ENCODE measurements at regions not wholly inside any gene's neighbourhood (a gene's known extent, or its start where the extent isn't known, plus 50 kb on each side); places are given as distances from the start of the nearest gene placed in this dataset.

GRCh38 chr20:4550740-4551139 lies 135.5 kb upstream of the PRNP start:
- Histone ChIP-seq H3K9me3 (ENCODE audit: control insufficient read depth, insufficient read depth, low read depth, low read length) (no peaks in the 10 kb centered on the region), H3K27ac (ENCODE audit: insufficient read depth, low read length) (no peak overlapping the region), H2AFZ (ENCODE audit: low read length) (no peak overlapping the region), H3K9ac (ENCODE audit: insufficient read depth, low read length) (no peak overlapping the region), H3K36me3 (ENCODE audit: control insufficient read depth, insufficient read depth, low read length) (no peaks in the 10 kb centered on the region), H3K4me2 (ENCODE audit: extremely low read depth, insufficient read depth, low read length) (no peak overlapping the region), H3K79me2 (ENCODE audit: control insufficient read depth, insufficient read depth, low read length) (no peaks in the 10 kb centered on the region), H3K4me1 (ENCODE audit: control insufficient read depth, extremely low read depth, insufficient read depth, low read length) (peaks cover 29% of the 10 kb centered on the region), H4K20me1 (ENCODE audit: control insufficient read depth, extremely low read depth, insufficient read depth, low read length) (no peaks in the 10 kb centered on the region), H3K4me3 (replicated peaks in 1 of 4; ENCODE audit: control extremely low read depth in 1 of 4, insufficient read depth in 1 of 4, low read depth in 3 of 4, low read length in 4 of 4) (no peak overlapping the region), H3K27me3 (ENCODE audit: control insufficient read depth, insufficient read depth, low read length) (no peaks in the 10 kb centered on the region)
- DNase-seq (ENCODE audit: low read depth in 2 of 2): peak in 1 of 2 donors; percentile 51
- TF ChIP-seq CTCF (conservative IDR thresholded peaks at IDR 0.05 in 1 of 2, IDR thresholded peaks at IDR 0.05 in 1 of 2; ENCODE audit: low read depth in 1 of 2, low read length in 2 of 2) (no peak), EZH2 (IDR thresholded peaks at IDR 0.05; ENCODE audit: low read length, missing control alignments) (no peak)

DNA sequence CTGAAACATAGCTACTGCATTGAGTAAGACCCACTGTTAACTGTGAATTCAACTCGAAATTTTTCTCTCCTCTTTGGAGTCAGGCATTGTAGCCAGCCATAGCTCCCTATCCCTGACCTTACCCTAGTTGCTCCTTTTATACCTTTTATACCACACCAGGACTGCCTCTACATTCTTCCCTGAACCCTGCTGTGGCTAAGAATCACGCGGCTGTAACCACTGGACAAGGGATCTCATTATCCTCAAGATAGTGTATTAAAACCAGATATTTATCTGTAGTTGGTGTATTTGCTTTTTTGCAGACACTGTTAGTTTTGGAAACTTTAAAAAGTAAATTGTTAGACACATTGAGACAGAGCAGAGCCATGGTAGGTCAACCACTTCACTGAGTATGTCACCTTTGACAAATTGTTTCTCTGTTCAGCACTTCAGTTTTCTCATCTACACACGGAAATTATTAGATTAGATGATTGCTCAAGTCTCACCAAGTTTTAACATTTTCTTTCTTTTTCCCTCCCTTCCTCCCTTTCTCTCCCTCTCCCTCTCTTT lies 136.5 kb upstream of the PRNP start:
- peak; percentile 25 to 34 for DNase-seq (ENCODE audit: low read depth in 2 of 2)
- H4K20me1 ChIP-seq (ENCODE audit: control insufficient read depth, extremely low read depth, insufficient read depth, low read length): no peaks in the 10 kb centered on the region
- no peak overlapping the region for H3K4me2 ChIP-seq (ENCODE audit: extremely low read depth, insufficient read depth, low read length)
- no peaks in the 10 kb centered on the region for H3K9me3 ChIP-seq (ENCODE audit: control insufficient read depth, insufficient read depth, low read depth, low read length)
- no peak overlapping the region for H2AFZ ChIP-seq (ENCODE audit: low read length)
- no peak overlapping the region for H3K9ac ChIP-seq (ENCODE audit: insufficient read depth, low read length)
- no peak for TF ChIP-seq EZH2 (IDR thresholded peaks at IDR 0.05; ENCODE audit: low read length, missing control alignments)
- TF ChIP-seq CTCF (conservative IDR thresholded peaks at IDR 0.05 in 1 of 2, IDR thresholded peaks at IDR 0.05 in 1 of 2; ENCODE audit: low read depth in 1 of 2, low read length in 2 of 2): no peak
- H3K4me3 ChIP-seq (replicated peaks in 1 of 4; ENCODE audit: control extremely low read depth in 1 of 4, insufficient read depth in 1 of 4, low read depth in 3 of 4, low read length in 4 of 4): no peak overlapping the region
- H3K36me3 ChIP-seq (ENCODE audit: control insufficient read depth, insufficient read depth, low read length): no peaks in the 10 kb centered on the region
- H3K27ac ChIP-seq (ENCODE audit: insufficient read depth, low read length): no peak overlapping the region
- peaks cover 31% of the 10 kb centered on the region for H3K4me1 ChIP-seq (ENCODE audit: control insufficient read depth, extremely low read depth, insufficient read depth, low read length)
- no peaks in the 10 kb centered on the region for H3K27me3 ChIP-seq (ENCODE audit: control insufficient read depth, insufficient read depth, low read length)
- no peaks in the 10 kb centered on the region for H3K79me2 ChIP-seq (ENCODE audit: control insufficient read depth, insufficient read depth, low read length)

GRCh38 chr20:4548552-4548951 lies 137.7 kb upstream of the PRNP start:
- no peak for DNase-seq (ENCODE audit: low read depth in 2 of 2)
- Histone ChIP-seq H4K20me1 (ENCODE audit: control insufficient read depth, extremely low read depth, insufficient read depth, low read length) (no peaks in the 10 kb centered on the region), H3K79me2 (ENCODE audit: control insufficient read depth, insufficient read depth, low read length) (no peaks in the 10 kb centered on the region), H3K9me3 (ENCODE audit: control insufficient read depth, insufficient read depth, low read depth, low read length) (no peaks in the 10 kb centered on the region), H3K9ac (ENCODE audit: insufficient read depth, low read length) (no peak overlapping the region), H3K4me2 (ENCODE audit: extremely low read depth, insufficient read depth, low read length) (no peak overlapping the region), H3K4me1 (ENCODE audit: control insufficient read depth, extremely low read depth, insufficient read depth, low read length) (peaks cover 31% of the 10 kb centered on the region), H3K27ac (ENCODE audit: insufficient read depth, low read length) (no peak overlapping the region), H2AFZ (ENCODE audit: low read length) (no peak overlapping the region), H3K36me3 (ENCODE audit: control insufficient read depth, insufficient read depth, low read length) (no peaks in the 10 kb centered on the region), H3K4me3 (replicated peaks in 1 of 4; ENCODE audit: control extremely low read depth in 1 of 4, insufficient read depth in 1 of 4, low read depth in 3 of 4, low read length in 4 of 4) (no peak overlapping the region), H3K27me3 (ENCODE audit: control insufficient read depth, insufficient read depth, low read length) (no peaks in the 10 kb centered on the region)
- TF ChIP-seq EZH2 (IDR thresholded peaks at IDR 0.05; ENCODE audit: low read length, missing control alignments) (no peak), CTCF (conservative IDR thresholded peaks at IDR 0.05 in 1 of 2, IDR thresholded peaks at IDR 0.05 in 1 of 2; ENCODE audit: low read depth in 1 of 2, low read length in 2 of 2) (no peak)

Data from fibroblast of lung (primary cell).